ENCODE measurements at regions not wholly inside any gene's neighbourhood (a gene's known extent, or its start where the extent isn't known, plus 50 kb on each side); places are given as distances from the start of the nearest gene placed in this dataset.
A peak's percentile ranks its signal among the peaks of the same experiment; 100 is the strongest.
"Not testable (repeated sequence)": the region's sequence is repeated elsewhere in the genome, so short reads cannot be mapped to it uniquely, and the experiment has no call there.

DNA sequence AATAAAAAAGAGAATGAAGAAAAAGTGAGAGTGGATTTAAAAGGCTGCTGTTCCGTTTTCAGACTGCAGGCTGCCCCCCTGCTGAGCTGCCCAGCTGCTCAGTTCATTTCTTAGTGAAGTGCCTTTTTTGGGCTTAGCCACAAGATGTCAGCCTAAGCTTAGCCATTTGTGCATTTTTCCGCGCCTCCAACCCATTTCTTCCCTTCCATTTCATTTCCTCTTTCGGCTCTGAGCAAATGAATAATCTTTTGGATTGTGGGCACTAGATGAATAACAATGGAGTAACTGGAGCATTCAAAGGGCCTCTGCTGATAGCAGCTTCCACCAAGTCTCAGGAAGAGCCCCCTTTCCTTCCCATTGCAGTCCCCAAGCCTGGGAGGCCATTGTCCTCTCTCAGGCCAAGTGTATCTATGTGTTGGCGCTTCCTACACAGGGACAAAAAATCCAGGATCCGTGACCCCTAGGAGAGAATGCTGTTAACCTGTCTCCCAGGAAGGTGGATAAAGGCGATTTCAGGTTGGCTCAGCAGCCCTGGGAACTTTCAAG, 83.5 kb upstream of the SPTLC3 start:
- peak; percentile 3 for DNase-seq

DNA sequence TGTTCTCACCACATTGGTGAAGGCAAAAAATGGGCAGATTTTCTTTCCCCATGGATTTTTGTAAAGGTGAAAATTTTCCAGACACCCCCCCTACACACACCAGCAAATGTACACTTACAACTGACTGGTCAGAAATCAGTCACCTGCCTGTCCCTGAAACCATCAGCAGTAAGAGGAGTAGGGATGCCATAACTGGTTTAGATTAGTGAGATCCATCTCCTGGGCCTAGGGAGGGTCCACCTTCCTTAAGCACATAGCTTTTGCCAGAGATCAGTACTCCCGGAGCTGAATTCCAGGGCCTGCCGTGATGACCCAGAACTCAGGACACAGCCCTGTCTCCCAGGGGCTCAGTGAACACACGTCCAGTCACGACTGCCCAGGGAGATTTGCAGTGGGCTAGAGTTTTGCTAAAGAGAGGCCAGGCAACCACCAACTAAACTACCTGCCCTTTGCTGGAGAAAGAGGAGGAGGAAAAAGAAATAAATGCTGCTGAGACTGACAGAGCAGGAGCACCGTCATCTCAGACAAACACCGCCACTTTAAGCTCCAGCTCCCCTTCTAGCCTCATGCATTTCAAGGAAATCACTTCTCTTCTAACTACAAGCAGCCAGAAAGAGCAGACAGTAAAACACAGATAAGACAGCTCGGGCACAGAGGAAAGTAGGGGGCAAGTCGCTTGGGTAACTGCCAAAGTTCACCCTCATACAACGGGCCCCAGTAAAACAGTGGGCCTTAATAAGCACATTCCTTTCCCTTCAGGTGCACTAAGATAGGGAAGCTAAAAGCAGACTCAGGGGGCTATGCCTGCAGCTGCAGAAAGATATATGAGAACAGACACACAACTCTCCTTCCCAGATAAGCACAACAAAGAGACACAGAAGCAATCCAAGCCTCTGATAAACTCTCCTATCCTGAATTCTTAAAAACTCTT, 82.6 kb upstream of the SPTLC3 start:
- DNase-seq, result no peak

DNA sequence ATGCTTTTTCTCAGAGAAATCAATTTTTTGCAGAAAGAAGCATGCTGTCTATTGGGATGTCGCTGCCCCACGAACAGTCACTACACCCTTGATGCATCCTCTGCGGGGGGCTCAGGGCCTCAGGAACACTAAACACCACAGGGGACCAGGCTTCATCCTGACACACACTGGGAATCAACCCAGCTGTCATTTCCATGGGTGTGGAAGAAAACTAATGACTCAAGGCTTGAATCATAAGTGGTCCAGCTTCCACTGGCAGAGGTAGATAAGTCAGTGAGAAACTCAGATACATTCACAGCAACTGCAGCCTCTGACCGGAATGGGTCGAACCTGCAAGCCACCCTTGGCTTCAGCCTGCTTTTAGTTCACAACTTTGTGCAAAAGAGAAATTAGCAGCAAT, 81.3 kb upstream of the SPTLC3 start:
- no peak for DNase-seq

DNA sequence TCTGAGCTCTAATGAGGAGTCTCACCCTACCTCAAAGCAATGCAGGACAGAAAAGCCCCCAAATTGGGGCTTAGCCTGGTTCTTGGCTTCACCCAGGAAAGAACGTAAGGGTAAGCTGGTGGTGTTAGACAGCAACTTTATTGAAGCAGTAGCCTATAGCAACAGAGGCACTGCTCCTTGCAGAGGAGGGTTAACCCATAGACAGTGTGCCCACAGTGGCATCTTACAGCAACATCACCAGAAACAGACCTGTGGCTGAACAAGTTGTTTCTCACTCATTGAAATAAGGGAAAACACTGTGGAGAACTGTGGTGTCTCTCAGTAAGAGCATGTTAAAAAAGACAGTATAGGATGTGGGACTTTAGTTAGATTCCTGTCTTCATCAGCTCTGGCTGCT, 80.4 kb upstream of the SPTLC3 start:
- no peak for DNase-seq

DNA sequence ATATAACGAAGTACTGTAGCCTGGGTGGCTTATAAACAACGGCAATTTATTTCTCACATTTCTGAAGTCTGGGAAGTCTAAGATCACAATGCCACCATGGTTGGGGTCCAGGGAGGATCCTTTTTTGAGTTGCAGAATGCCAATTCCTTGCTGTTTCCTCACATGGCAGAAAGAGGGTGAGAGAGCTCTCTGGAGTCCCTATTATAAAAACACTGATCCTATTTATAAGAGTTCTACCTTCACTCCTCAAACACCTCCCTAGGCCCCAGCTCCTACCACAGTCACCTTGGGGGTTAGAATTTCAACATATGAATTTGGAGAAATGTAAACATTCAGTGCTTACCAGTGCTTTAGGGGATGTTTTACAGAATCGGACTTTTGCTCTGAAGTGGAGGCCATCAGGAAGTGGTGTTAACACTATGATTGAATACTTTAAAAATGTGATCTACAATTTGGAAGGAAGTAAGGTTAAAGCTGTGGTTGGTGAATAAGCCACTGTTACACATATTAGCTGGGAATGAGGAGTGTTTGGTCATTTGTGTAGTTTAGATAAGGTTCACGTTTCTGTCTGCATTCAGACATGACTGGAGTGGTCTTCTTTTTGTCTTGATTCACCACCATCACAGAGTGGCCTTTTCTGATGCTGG, 79.9 kb upstream of the SPTLC3 start:
- no peak for DNase-seq

DNA sequence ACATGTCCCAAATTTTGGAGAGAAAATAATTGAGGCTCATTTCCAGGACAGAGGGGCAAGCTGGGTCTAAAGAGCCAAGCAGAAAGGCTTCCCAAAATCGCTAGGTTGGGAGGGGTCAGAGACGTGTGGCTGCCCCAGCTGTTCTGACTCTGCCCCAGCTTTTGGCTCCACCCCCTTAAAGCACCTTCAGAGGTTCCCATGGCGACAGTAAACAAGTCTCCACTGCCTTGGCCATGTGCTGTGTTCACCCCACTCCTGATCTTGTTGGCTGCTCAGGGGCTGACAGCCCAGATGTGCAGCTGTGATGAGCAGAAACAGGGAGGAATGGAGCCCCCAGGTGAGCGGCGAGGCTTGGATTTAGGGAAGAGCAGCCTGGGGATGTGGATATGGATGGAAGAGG, 72.8 kb upstream of the SPTLC3 start:
- no peak for DNase-seq

DNA sequence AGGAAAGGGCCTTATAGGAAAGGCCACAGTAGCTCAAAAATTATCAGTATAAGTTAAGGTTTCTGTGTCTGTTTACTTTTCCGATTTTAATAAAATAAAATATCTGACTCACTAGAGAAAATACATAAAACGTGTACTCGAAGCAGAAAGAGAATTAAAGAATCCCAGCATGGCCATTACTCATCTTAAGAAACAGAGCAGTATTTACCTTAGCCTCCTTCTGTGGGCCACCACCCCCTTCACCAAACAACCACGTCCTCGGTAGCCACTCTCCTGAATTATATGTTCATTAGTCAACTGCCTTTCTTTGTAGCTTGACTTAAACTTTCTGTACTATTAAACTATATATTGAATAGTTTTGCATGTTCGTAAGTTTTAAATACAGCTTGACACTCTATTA, 72.2 kb upstream of the SPTLC3 start:
- no peak for DNase-seq

DNA sequence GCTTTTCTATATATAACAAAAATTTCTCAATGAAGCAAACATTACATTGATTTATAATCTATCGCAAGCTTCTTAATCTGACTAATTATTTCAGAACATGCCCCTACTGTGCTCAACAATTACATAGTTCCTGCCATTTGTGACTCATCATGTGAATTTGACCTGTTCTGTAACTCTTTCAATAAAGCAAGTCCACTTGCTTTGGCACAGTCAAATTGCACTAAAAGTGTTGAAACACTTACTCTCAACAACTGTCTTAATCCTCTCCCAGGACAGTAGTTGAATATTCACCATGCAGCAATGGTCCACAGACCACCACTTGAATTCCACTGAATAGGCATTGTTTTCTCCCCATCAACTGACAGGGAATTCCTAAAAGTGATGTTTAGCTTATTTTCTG, 67.7 kb upstream of the SPTLC3 start:
- no peak for DNase-seq

DNA sequence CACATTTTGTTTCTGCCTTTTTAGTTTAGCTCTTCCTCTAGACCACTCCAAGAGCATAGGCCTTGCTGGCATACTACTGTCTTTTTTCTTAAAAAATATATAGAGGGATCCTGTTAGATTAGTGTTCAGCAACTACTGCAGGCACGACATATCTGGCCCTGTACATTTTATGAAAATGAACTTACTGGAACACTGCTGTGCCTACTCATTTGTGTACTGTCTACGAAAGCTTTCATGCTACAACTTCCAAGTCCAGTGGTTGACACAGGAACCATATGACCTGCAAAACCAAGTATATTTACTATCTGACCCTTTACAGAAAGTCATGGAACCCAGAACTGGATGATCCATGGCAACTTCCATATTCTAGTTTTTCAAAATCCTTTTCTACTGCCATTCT, 66.6 kb upstream of the SPTLC3 start:
- DNase-seq, result no peak

DNA sequence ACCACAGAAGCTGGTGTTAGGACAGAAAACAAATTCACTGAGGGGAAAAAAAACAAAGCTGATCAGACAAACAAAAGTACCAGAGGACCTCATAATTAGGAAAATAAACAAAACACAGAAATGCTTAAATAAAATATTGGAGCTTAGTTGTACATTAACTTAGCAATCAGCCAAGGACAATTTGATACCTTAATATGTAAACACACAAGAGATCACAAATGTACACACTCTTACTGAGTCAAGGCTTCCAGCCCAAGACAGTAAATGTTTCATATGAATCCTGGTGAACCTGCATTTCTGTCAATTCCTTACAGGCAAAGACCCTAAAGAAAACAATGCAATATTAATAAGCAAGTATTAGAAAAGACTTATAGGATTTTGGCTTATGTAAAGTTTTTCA, 62.0 kb upstream of the SPTLC3 start:
- no peak for DNase-seq

DNA sequence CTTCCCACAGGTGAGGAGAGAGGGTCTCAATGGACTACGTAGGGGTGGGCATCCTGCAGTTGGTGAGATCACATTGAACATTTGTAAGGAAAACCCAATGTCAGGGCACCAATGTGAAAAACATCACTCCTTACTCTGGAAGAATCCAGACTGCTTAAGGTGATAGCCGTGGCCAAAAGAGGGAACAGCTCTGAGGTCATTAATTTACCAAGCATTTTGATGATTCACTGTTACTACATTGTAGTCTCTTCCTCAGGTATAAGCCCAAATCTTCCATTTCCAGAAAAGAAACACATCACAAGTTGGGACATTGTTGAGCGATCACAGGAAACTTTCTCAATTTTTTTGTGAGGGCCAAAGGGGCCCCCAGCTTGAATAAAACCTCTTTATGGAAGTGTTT, 61.1 kb upstream of the SPTLC3 start:
- no peak for DNase-seq

DNA sequence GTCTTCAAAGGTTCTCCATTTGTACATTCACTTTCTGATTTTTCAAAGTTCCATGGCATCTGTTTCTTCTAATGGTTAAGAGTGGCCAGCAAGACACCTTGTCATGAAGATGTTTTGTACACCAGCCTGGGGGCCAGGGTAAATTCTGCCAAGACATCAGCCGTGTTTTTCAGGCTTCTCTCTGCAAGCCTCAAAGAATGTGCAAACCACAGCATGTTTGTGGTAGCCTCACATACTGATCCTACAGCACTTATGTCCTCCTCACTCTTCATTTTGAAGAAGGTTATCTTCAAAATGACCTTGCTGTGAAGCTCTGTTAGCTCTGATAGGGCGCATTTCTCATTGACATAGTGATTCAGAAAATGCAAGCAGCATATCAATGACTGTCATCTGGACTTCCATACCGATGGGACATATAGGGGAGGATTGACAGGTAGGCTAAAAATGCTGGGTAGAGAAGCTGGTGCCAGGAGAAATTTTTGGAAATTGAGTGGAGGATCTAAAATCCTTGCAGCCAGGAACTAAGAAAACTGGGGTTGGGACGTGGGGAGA, 59.3 kb upstream of the SPTLC3 start:
- DNase-seq, result no peak

DNA sequence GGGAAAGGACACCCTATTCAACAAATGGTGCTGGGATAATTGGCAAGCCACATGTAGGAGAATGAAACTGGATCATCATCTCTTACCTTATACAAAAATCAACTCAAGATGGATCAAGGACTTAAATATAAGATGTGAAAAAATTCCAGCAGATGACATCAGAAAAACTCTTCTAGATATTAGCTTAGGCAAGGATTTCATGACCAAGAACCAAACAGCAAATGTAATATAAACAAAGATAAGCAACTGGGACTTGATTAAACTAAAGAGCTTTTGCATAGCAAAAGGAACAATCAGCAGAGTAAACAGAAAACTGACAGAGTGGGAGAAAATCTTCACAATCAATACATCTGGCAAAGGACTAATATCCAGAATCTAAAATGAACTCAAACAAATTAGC, 54.5 kb upstream of the SPTLC3 start:
- not testable (repeated sequence) for DNase-seq

DNA sequence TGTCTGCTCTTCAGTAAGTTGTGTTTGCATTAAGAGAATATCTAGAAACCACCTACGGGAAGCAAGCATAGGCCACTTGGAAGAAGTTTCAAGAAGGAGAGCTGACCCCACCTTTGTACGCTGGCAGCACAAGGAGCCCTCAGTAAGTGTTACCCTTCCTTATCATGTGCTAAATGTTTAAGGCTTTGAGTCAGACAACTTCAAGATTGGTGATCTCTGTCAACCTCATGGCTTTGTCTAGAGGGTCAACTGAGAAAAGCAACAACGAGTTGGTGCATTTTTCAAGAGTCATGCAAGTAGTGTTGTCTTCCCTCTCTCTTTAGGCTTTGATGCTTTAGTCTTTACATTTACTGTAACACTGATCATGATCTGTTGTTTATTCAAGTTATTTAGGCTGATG, 53.2 kb upstream of the SPTLC3 start:
- no peak for DNase-seq

DNA sequence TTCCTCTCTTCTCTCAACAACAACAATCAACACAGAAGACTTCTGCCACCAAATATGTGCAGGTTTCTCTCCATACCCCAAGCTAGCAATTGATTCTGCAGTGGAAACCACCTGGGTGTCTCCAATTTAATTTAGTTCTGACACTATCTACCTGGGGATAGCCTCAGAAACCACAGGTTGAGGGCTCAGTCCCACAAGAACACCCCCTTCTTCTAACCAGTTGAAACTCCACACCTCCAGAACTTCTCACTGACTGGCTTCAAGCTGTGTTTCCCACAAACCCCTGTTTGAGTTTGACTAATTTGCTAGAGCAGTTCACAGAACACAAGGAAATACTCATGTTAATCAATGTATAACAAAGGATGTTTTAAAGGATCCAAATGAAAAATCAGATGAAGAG, 52.5 kb upstream of the SPTLC3 start:
- DNase-seq, result no peak

DNA sequence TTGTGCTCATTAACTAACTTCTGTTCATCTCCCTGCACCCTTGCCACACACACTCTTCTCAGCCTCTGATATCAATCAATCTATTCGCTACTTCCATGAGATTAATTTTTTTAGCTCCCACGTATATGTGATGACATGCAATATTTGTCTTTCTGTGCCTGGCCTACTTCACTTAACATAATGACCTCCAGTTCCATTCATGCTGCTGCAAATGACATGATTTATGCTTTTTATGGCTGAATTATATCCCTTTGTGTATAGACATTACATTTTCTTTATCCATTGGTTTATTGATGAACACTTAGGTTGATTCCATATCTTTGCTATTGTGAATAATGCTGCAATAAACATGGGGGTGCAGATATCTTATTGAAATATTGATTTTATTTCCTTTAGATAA, 50.8 kb upstream of the SPTLC3 start:
- DNase-seq, result no peak

Measured in GF-D8 (cell line).